ENCODE measurements at regions not wholly inside any gene's neighbourhood (a gene's known extent, or its start where the extent isn't known, plus 50 kb on each side); places are given as distances from the start of the nearest gene placed in this dataset.

GRCh38 chr3:157650172-157650571, 147.0 kb upstream of the VEPH1 start:
- ChIA-PET POLR2A (ENCODE audit: partially characterized antibody) (no interaction called here), CTCF (ENCODE audit: partially characterized antibody) (interaction anchor here (0.6 kb wide), 1 partner anchor 104 kb away, joined by 3 read pairs; no protein-coding TSS in a partner anchor)
- no peak overlapping the region for H3K14ac ChIP-seq (ENCODE audit: insufficient read length)
- no peak overlapping the region for H2BK12ac ChIP-seq (ENCODE audit: low read depth, low read length)
- no peak overlapping the region for H2BK120ac ChIP-seq (replicated peaks; ENCODE audit: low read depth, low read length)
- 57% methylated on average over 1 of the region's 1 CpG; no CpG with 5 or more reads in 1 of the 2 experiments for WGBS, 2 experiments (ENCODE audit: extremely low coverage in 1 of 2, insufficient coverage in 1 of 2, insufficient read length in 1 of 2, insufficient replicate concordance in 2 of 2, low coverage in 1 of 2, low lambda C conversion rate in 2 of 2, missing lambda C conversion rate in 1 of 2)
- TF ChIP-seq TAF1 (IDR thresholded peaks at IDR 0.05; ENCODE audit: low read depth, low read length): no peak
- TF ChIP-seq RFX5 (IDR thresholded peaks at IDR 0.05; ENCODE audit: borderline replicate concordance, low read depth, low read length): no peak
- no peak for TF ChIP-seq JUN (IDR thresholded peaks at IDR 0.05; ENCODE audit: low read depth, low read length)
- no peak for TF ChIP-seq KDM1A (IDR thresholded peaks at IDR 0.05; ENCODE audit: borderline replicate concordance, low read length)
- no peak for TF ChIP-seq SRF (IDR thresholded peaks at IDR 0.05; ENCODE audit: low read depth, low read length)
- no peak for TF ChIP-seq ZNF274 (IDR thresholded peaks at IDR 0.05; ENCODE audit: borderline replicate concordance, extremely low read depth, low read length)
- TF ChIP-seq SUZ12 (IDR thresholded peaks at IDR 0.05; ENCODE audit: low read length): no peak
- TF ChIP-seq CEBPB (IDR thresholded peaks at IDR 0.05; ENCODE audit: low read depth, low read length): no peak
- no peak for TF ChIP-seq BCL11A (IDR thresholded peaks at IDR 0.05; ENCODE audit: low read depth in 2 of 2, low read length in 2 of 2)
- no peak for TF ChIP-seq HDAC6 (IDR thresholded peaks at IDR 0.05; ENCODE audit: low read depth, low read length)
- no peak for TF ChIP-seq POLR2AphosphoS5 (IDR thresholded peaks at IDR 0.05; ENCODE audit: low read depth, low read length)
- TF ChIP-seq BACH1 (IDR thresholded peaks at IDR 0.05; ENCODE audit: low read length): no peak
- TF ChIP-seq BRCA1 (IDR thresholded peaks at IDR 0.05; ENCODE audit: low read depth, low read length): no peak
- H4K8ac ChIP-seq (ENCODE audit: extremely low read depth, insufficient read depth, low read length): no peak overlapping the region
- no peak overlapping the region for H2AFZ ChIP-seq (ENCODE audit: low read length)
- H4K91ac ChIP-seq (replicated peaks; ENCODE audit: insufficient read length, low read length): no peak overlapping the region
- no peak overlapping the region for H3K4ac ChIP-seq (replicated peaks; ENCODE audit: insufficient read length, low read depth, low read length)
- no peak for FAIRE-seq
- H3K9me3 ChIP-seq (ENCODE audit: insufficient read depth in 2 of 2, low read depth in 1 of 2, low read length in 1 of 2): no peaks in the 10 kb centered on the region
- no peak for DNase-seq (ENCODE audit: low read depth in 1 of 2, low spot score in 2 of 2)
- H3K18ac ChIP-seq (ENCODE audit: extremely low read depth, low read length): no peak overlapping the region
- no peaks in the 10 kb centered on the region for H4K20me1 ChIP-seq (replicated peaks in 1 of 2; ENCODE audit: control insufficient read depth in 1 of 2, insufficient read depth in 2 of 2, low read length in 2 of 2)
- no peaks in the 10 kb centered on the region for H3K36me3 ChIP-seq (ENCODE audit: control insufficient read depth in 2 of 4, insufficient read depth in 4 of 4, low read length in 3 of 4)
- H3K27me3 ChIP-seq (replicated peaks in 1 of 4; ENCODE audit: control insufficient read depth in 3 of 4, extremely low read depth in 1 of 4, insufficient read depth in 3 of 4, low read length in 3 of 4): no peaks in the 10 kb centered on the region
- H3K4me2 ChIP-seq (ENCODE audit: insufficient read depth in 1 of 2, low read depth in 2 of 2, low read length in 2 of 2): no peak overlapping the region
- H3K79me1 ChIP-seq (ENCODE audit: low read depth, low read length): no peaks in the 10 kb centered on the region
- H3K4me1 ChIP-seq (replicated peaks in 1 of 4; ENCODE audit: control insufficient read depth in 3 of 4, insufficient read depth in 4 of 4, low read length in 3 of 4): no peaks in the 10 kb centered on the region
- no peak overlapping the region for H2BK20ac ChIP-seq (ENCODE audit: low read length)
- H3K9ac ChIP-seq (replicated peaks in 1 of 4; ENCODE audit: extremely low read depth in 1 of 4, low read depth in 3 of 4, low read length in 3 of 4): no peak overlapping the region
- no peak overlapping the region for H3K27ac ChIP-seq (ENCODE audit: low read depth, low read length)
- no peaks in the 10 kb centered on the region for H3K79me2 ChIP-seq (ENCODE audit: control insufficient read depth in 1 of 2, insufficient read depth in 2 of 2, low read length in 2 of 2)
- H3K23ac ChIP-seq (ENCODE audit: insufficient read length): no peak overlapping the region
- H2BK5ac ChIP-seq (ENCODE audit: low read depth, low read length): no peak overlapping the region
- no peaks in the 10 kb centered on the region for H3K23me2 ChIP-seq (ENCODE audit: low read depth, low read length)
- H3K56ac ChIP-seq (replicated peaks; ENCODE audit: insufficient read length, low read depth, low read length): no peak overlapping the region
- no peak overlapping the region for H2AK5ac ChIP-seq (ENCODE audit: low read depth, low read length)
- H4K5ac ChIP-seq (ENCODE audit: insufficient read length, low read depth, low read length): no peak overlapping the region
- no peak overlapping the region for H2BK15ac ChIP-seq (ENCODE audit: low read length)
- H3K4me3 ChIP-seq (ENCODE audit: extremely low read depth in 1 of 4, insufficient read depth in 2 of 4, low read depth in 3 of 4, low read length in 4 of 4): no peak overlapping the region
